HEK293T (cell line): ENCODE measurements at regions not wholly inside any gene's neighbourhood (a gene's known extent, or its start where the extent isn't known, plus 50 kb on each side); places are given as distances from the start of the nearest gene placed in this dataset.

Experiments
- ARNT ChIP-seq: fragments of 450-650 bp; IDR thresholded peaks from 2 replicates; pipeline ENCODE4 v1.6.1; 2017; ENCODE audit warnings: mild to moderate bottlenecking
- BHLHE40 ChIP-seq: fragments of 450-650 bp; IDR thresholded peaks from 2 replicates; pipeline ENCODE4 v1.6.1; 2016; ENCODE audit warnings: mild to moderate bottlenecking, moderate library complexity, borderline replicate concordance
- CTBP1 ChIP-seq: fragments of 450-650 bp; IDR thresholded peaks from 2 replicates; pipeline ENCODE4 v1.6.1; 2016; ENCODE audit warnings: borderline replicate concordance
- ELF4 ChIP-seq: fragments of 450-650 bp; IDR thresholded peaks from 2 replicates; pipeline ENCODE4 v1.6.1; 2017; ENCODE audit warnings: antibody characterized with exemption
- FOXM1 ChIP-seq: fragments of 450-650 bp; IDR thresholded peaks from 2 replicates; pipeline ENCODE4 v1.6.1; 2017; ENCODE audit warnings: mild to moderate bottlenecking, borderline replicate concordance
- HDGF ChIP-seq: fragments of 450-650 bp; IDR thresholded peaks from 2 replicates; pipeline ENCODE4 v1.6.1; 2017; ENCODE audit warnings: antibody characterized with exemption, borderline replicate concordance
- LEF1 ChIP-seq: fragments of 450-650 bp; IDR thresholded peaks from 2 replicates; pipeline ENCODE4 v1.6.1; 2017; ENCODE audit warnings: mild to moderate bottlenecking, borderline replicate concordance
- SP1 ChIP-seq: fragments of 450-650 bp; IDR thresholded peaks from 2 replicates; pipeline ENCODE4 v1.6.1; 2017
- SUZ12 ChIP-seq: fragments of 450-650 bp; IDR thresholded peaks from 2 replicates; pipeline ENCODE4 v1.6.1; 2016; ENCODE audit warnings: mild to moderate bottlenecking
- TARDBP ChIP-seq: fragments of 450-650 bp; IDR thresholded peaks from 2 replicates; pipeline ENCODE4 v1.6.1; 2016
- ZNF384 ChIP-seq: fragments of 450-650 bp; IDR thresholded peaks from 2 replicates; pipeline ENCODE4 v1.6.1; 2016

GRCh38 chr2:118520246-118520645 lies 327.2 kb downstream of the EN1 start:
- no peak for TF ChIP-seq TARDBP
- no peak for TF ChIP-seq HDGF
- no peak for TF ChIP-seq SP1
- no peak for TF ChIP-seq CTBP1
- no peak for TF ChIP-seq ARNT
- no peak for TF ChIP-seq SUZ12
- TF ChIP-seq ZNF384: no peak
- no peak for TF ChIP-seq BHLHE40
- no peak for TF ChIP-seq FOXM1
- TF ChIP-seq ELF4: no peak
- no peak for TF ChIP-seq LEF1
